Mucosa of gallbladder (tissue), 1 donor: ENCODE measurements at regions not wholly inside any gene's neighbourhood (a gene's known extent, or its start where the extent isn't known, plus 50 kb on each side); places are given as distances from the start of the nearest gene placed in this dataset.

Source experiments
- DNase-seq: peaks from one replicate; pipeline ENCODE4 v3.0.0-alpha.2; 2020; ENCODE audit warnings: low spot score
- donor health status: DM: no; HTN: no; CAD: no.

DNA sequence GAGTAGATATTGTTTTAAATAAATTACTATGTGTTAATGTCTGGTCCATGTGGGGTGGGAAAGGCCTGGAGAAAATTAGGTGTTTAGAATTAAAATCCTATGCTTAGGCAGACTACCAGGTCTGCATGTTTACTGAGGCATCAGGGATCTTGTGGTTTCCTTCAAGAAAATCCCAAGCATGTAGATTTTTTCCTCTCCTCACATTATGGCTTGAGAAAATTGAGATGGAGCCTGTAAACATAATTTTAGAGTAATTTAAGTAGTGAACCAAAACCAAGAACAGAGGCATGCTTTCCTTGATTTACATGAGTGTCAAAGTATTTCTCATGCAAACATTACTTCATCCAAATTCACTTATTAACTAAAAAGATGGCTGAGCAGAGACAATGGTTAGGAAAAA lies 823.7 kb downstream of the AACS start:
- DNase-seq, result no peak

GRCh38 chr12:125889742-125890141 lies 824.5 kb downstream of the AACS start:
- no peak for DNase-seq

GRCh38 chr12:125890366-125890905 lies 825.2 kb downstream of the AACS start:
- DNase-seq, result no peak

DNA sequence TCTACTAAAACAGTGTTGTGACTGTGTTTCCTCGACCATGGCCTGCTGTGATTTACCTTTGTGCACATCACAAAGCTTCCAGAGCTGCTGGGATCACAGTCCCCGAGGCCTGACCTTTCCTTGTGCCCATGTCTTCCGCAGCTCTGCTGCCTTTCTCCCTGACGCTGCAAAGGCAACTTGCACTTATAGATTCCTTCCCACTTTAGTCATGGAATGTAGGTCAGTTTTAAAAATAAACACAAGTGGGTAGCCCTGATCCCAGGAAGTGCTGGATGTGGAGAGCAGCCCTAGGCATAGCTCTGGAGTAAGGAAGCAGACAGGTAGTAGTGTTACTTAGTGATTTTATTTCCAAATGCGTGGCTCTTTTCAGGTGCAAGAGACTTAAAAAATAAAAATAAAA lies 825.7 kb downstream of the AACS start:
- DNase-seq, result no peak

DNA sequence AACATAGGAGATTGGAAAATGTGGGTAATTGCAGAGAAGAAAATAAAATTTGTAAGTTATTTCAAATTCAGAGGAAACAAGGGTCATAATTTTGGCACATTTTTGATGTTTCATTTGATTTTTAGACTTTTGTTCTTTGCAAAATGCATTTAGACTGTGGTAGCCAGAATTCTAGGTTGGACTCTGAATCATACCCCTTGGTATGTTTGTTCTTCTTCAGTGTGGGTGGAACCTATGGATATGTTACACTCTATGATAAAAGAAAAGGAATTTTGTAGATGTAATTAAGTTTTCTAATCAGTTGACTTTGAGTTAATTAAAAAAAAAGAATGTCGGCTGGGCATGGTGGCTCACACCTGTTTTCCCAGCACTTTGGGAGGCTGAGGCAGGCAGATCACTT lies 827.0 kb downstream of the AACS start:
- no peak for DNase-seq

- no peak for DNase-seq
These were observed 837.8 kb downstream of the AACS start for GRCh38 chr12:125902991-125903390.

GRCh38 chr12:125907351-125907750 lies 842.1 kb downstream of the AACS start:
- DNase-seq, result no peak

DNA sequence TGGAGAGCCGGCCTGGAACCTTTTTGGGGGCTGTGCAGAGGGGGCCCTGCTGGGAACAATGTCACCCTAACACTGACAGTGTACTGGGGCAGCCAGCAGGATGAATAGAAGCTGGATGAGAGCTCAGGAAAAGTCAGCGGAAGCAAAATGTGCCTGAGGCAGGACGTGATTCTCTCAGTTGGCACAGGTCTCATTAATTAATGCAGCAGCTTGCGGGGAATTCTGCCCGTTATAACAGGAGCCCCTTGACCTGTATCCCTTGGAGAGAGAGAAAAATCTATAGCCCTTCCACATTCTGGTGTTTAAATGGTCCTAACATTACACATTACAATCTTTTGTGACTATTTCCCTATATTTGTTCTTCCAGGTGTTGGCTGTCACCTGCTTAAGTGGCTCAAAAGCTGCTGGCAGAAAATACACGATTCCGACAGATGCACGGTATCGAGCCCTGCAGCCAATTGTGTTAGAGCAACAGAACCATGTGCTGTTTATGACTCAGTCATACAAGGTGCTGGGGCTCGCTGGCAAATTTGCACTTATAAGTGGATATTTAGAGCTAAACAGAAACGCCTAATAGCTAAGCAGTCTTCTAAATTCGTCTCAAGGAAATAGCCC lies 854.7 kb downstream of the AACS start:
- no peak for DNase-seq

- no peak for DNase-seq
These were observed 857.1 kb downstream of the AACS start for GRCh38 chr12:125922330-125922729.

- DNase-seq, result no peak
These were observed 871.3 kb downstream of the AACS start for GRCh38 chr12:125936502-125936901.

GRCh38 chr12:125944446-125944845 lies 879.2 kb downstream of the AACS start:
- no peak for DNase-seq

DNA sequence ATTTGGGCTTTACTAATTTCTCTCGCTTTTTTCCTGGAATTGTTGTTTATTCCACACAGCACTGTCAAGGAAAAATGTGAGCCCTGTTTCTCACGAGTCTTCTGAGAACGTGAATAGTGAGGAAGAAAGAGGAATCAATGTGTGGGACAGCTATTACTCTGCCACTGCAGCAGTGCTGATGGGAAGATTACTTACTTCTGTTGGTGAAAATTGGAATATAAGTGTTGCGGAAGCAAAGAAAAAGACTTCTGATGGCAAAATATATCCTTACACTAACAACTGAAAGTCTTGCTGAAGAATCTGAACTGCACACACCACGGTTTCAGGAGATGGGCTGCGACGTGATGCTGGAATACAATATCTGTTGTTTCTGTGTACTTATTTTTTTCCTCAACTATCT lies 884.2 kb downstream of the AACS start:
- DNase-seq, result no peak

DNA sequence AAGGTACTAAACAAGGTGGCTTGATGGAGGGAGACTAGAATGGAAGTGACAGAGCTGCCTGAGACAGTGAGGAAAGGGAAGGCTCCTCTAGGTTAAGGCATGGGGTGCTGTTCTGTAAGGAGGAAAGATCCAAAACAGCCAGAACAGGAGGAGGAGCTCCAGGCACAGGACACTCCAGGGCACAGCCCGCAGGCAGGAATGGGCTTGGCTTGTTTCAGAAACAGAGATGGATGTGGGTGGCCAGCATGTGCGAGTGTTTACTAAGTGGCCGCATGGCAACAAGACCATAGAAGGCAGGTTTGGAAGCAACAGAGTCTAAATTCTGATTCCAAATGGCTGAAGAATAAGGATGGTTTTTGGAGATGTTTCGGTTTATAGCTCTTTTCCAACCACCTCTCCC lies 889.1 kb downstream of the AACS start:
- no peak for DNase-seq

GRCh38 chr12:125956186-125956585 lies 891.0 kb downstream of the AACS start:
- DNase-seq, result no peak

DNA sequence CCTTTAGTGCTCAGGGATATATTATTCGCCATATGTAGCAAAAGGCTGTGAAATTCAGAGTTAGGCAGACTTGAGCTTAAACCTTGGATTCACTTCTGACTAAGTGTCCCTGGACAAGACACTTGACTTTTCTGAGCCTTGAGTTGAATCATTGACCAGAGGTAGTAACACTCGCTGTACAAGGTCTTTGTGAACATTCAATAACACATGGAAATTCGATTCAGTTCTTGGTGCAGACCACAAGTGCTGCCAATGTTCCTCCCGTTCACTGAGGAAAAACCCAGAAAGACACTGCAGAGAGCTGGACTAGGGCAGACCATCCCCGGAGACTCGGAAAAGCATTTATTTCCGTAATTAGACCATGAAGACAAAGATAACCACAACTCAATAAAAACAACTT lies 901.4 kb downstream of the AACS start:
- DNase-seq, result no peak

GRCh38 chr12:125968413-125968812 lies 903.2 kb downstream of the AACS start:
- no peak for DNase-seq

GRCh38 chr12:125971981-125972380 lies 906.7 kb downstream of the AACS start:
- no peak for DNase-seq

GRCh38 chr12:125978286-125978685 lies 913.1 kb downstream of the AACS start:
- DNase-seq, result no peak

DNA sequence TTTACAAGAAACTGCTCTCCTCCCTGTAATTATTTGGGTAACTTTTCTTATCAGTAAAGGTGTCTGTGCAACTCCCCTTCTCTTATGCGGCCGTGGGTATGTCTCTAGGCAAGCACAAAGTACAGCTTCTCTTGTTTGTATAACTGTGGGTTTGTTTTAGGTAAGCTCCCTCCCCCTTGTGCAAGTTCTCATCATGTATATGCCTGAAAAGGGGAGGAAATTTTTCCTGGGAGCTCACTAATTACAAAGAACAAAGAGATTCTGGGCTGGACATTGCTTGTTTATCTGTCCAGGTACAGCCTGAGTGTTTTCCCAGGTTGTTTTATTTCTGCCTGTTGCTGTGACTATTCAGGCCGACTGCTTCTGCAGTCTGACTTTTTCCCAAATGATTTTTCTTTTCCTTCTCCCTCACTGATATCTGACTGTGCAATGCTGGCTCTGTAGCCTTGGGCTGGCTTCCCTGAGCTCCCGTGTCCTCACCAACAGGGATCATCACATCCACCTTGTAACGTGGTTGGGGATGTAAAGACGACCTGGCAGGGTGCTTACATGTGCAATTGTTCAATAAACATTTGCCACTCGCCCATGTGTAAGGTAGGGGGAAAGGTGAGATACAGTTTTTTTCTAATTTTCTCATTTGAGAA lies 916.5 kb downstream of the AACS start:
- no peak for DNase-seq

DNA sequence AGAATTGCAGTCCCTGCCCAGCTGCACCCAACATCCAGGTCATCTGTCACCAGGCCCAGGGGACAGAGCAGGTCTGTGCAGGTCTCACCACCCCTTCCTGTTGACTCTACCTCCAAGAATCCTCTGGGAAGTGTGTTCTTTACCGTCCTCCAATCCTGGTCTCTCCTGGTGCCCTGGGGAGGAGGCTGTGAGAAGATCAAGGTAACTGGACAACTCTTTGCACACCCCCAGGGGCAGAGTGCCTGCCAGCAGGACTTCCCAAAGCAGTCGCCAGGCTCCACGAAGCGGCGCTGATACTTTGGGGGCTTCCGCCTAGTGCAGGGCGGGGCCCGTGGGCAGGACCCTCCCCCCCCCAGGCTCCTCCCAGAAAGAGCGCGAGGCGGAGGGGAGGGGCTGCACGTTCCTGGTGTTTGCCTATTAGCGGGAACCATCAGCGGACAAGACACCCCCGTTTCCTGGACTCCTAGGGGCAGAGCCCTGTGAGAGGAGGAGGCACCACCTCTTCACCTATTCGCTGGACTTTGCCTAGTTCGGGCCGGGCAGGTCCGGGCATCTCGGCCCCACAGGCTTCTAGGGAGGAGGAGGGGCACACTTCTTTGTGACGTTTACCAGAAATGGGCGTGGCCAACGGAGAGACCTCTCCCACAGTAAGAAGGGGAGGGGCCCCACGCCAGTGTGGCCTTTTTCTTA lies 918.0 kb downstream of the AACS start:
- DNase-seq, result peak; percentile 83

DNA sequence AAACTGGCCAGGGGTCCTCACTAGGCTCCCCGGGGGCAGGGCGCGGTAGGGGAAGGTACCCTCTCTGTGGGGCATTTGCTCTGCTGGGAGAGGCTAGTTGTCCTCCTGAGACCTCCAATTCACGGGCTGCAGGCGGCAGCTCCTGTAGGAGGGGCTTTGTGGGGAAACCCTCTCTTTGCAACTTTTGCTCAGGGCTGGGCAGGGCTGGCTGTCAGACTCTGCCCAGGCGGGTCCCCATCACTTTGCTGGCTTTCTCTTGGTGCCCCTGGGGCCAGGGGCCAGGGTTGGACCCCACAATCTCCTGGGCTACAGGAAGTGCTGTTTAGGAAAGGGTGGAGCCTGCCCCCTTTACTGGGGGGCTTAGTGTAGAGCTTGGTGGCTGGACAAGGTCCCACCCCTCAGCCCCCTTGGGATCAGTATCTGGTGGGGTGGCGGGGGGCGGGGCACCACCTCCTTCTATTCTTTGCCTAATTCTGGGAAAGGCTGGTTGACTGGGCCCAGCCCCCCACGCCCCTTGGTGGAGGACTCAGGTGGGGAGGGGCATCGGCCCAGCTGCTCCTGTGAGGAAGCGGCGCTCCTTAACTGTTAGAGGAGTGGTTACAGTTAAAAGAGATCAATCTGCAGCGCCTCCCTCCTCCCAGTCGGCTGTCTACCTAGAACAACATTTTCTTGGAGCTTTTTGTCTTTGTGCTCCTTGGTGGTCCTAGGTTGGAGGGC lies 918.7 kb downstream of the AACS start:
- DNase-seq, result peak; percentile 25

- no peak for DNase-seq
These were observed 923.3 kb downstream of the AACS start for GRCh38 chr12:125988545-125988944.
